ENCODE measurements at regions not wholly inside any gene's neighbourhood (a gene's known extent, or its start where the extent isn't known, plus 50 kb on each side); places are given as distances from the start of the nearest gene placed in this dataset.

GRCh38 chr22:46074771-46075551 lies 75.4 kb upstream of the PPARA start:
- no peak for DNase-seq (ENCODE audit: extremely low read depth, low read depth, low spot score)

- no peak for DNase-seq (ENCODE audit: extremely low read depth, low read depth, low spot score)
These were observed 74.4 kb upstream of the PPARA start for GRCh38 chr22:46075764-46076531.

- DNase-seq (ENCODE audit: extremely low read depth, low read depth, low spot score), result no peak
These were observed 73.5 kb upstream of the PPARA start for GRCh38 chr22:46076651-46077339.

- DNase-seq (ENCODE audit: extremely low read depth, low read depth, low spot score), result no peak
These were observed 72.6 kb upstream of the PPARA start for GRCh38 chr22:46077669-46078099.

GRCh38 chr22:46078241-46079092 lies 71.9 kb upstream of the PPARA start:
- no peak for DNase-seq (ENCODE audit: extremely low read depth, low read depth, low spot score)

- DNase-seq (ENCODE audit: extremely low read depth, low read depth, low spot score), result no peak
These were observed 71.0 kb upstream of the PPARA start for GRCh38 chr22:46079093-46079860.

- no peak for DNase-seq (ENCODE audit: extremely low read depth, low read depth, low spot score)
These were observed 70.2 kb upstream of the PPARA start for GRCh38 chr22:46079861-46080821.

- DNase-seq (ENCODE audit: extremely low read depth, low read depth, low spot score), result no peak
These were observed 69.1 kb upstream of the PPARA start for GRCh38 chr22:46081036-46081830.

GRCh38 chr22:46081831-46082210 lies 68.5 kb upstream of the PPARA start:
- DNase-seq (ENCODE audit: extremely low read depth, low read depth, low spot score), result no peak

- DNase-seq (ENCODE audit: extremely low read depth, low read depth, low spot score), result no peak
These were observed 67.7 kb upstream of the PPARA start for GRCh38 chr22:46082633-46083032.

- no peak for DNase-seq (ENCODE audit: extremely low read depth, low read depth, low spot score)
These were observed 66.7 kb upstream of the PPARA start for GRCh38 chr22:46083383-46084350.

- no peak for DNase-seq (ENCODE audit: extremely low read depth, low read depth, low spot score)
These were observed 66.0 kb upstream of the PPARA start for GRCh38 chr22:46084376-46084775.

GRCh38 chr22:46084943-46085827 lies 65.1 kb upstream of the PPARA start:
- no peak for DNase-seq (ENCODE audit: extremely low read depth, low read depth, low spot score)

GRCh38 chr22:46085828-46086576 lies 64.3 kb upstream of the PPARA start:
- DNase-seq (ENCODE audit: extremely low read depth, low read depth, low spot score), result no peak
